Duodenal mucosa (tissue), 2 donors: ENCODE measurements at regions not wholly inside any gene's neighbourhood (a gene's known extent, or its start where the extent isn't known, plus 50 kb on each side); places are given as distances from the start of the nearest gene placed in this dataset.

Experiments used
- H3K27ac ChIP-seq: one replicate; pipeline ENCODE4 v1.7.0; 2013; ENCODE audit warnings: low read depth, low read length
- H3K27me3 ChIP-seq, 2 donors: one replicate each; pipeline ENCODE4 v1.7.0; 2013; ENCODE audit warnings: low read length in 2 of 2, control low read depth in 1 of 2; ENCODE audit not compliant: insufficient read depth in 2 of 2, control insufficient read depth in 1 of 2
- H3K36me3 ChIP-seq, 2 donors: one replicate each; pipeline ENCODE4 v1.7.0; 2013; ENCODE audit warnings: low read length in 2 of 2, control low read depth in 1 of 2; ENCODE audit not compliant: insufficient read depth in 2 of 2, control insufficient read depth in 1 of 2
- H3K4me1 ChIP-seq, 2 donors: one replicate each; pipeline ENCODE4 v1.7.0; 2013; ENCODE audit warnings: low read length in 2 of 2, control low read depth in 1 of 2; ENCODE audit not compliant: insufficient read depth in 2 of 2, control insufficient read depth in 1 of 2
- H3K4me3 ChIP-seq, 2 donors: one replicate each; pipeline ENCODE4 v1.7.0; 2013; ENCODE audit warnings: low read length in 2 of 2, low read depth in 1 of 2
- H3K9ac ChIP-seq, 2 donors: one replicate each; pipeline ENCODE4 v1.7.0; 2013; ENCODE audit warnings: low read length in 2 of 2, low read depth in 1 of 2
- H3K9me3 ChIP-seq, 2 donors: one replicate each; pipeline ENCODE4 v1.7.0; 2013; ENCODE audit warnings: low read length in 2 of 2, control low read depth in 1 of 2; ENCODE audit not compliant: control insufficient read depth in 1 of 2

DNA sequence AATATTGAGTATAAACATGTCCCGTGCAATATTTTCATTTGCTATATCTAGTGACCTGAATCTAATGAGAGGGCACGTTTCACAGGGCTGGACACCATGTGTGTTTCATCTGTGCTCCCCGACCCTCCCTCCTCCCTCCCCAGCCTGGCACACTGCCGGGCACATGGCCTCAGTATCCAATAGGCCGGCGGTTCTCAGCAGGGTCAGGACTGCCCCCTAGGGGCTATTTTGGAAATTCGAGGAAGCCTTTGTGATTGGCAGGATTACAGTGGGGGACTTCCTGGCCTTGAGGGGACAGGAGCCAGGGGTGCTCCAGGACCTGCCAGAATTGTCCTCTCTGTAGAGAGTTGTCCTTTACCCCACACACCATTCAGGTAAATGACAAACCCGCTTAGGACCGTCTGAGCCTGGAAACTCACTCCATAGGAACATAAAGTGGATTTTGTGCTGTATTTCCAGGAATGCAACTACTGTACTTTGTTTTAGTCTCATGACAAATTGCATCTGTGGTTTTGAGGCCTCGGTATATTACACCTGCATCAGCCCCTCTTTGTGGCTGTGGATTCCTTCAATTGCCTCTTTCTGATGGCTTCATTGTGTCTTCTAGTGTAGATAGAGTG, 109.5 kb upstream of the SIM2 start:
- Histone ChIP-seq H3K4me1 (no peaks in the 10 kb centered on the region), H3K4me3 (no peak overlapping the region), H3K9ac (no peak overlapping the region), H3K9me3 (no peaks in the 10 kb centered on the region), H3K36me3 (no peaks in the 10 kb centered on the region), H3K27ac (no peak overlapping the region), H3K27me3 (peaks cover 2 to 7% of the 10 kb centered on the region in 2 donors)

DNA sequence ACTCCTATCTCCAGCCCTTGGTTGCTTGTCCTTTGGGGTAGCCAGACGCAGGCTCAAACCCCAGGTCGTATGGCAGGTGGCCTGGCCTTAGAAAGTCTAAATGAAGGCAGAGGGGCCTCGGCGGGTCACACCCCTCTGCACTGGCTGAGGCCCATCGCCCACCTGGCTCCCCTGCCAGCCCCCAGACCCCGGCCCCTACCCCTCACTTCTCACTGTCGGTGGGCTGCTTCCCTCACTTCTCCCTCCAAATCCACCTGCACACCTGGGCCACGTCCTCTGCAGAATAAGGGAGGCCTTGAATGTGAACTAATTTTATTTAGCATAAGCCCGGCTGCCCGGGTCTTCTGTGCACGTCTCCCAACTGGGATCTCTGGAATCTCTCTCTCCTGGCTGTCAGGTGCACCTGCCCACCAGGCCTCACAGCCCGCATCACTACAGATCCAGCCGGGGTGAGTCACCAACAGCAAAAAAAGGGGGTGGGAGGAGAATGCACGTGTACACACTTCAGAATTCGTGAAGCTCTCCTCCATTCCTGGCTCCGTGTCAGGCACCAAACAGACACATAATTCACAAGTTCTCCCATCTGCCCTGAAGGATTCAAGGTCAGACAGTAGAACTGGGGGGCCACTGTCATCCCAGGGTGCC, 107.5 kb upstream of the SIM2 start:
- H3K9ac ChIP-seq = no peak overlapping the region
- H3K9me3 ChIP-seq = no peaks in the 10 kb centered on the region
- no peaks in the 10 kb centered on the region for H3K36me3 ChIP-seq
- no peaks in the 10 kb centered on the region for H3K4me1 ChIP-seq
- peaks cover 7 to 10% of the 10 kb centered on the region in 2 donors for H3K27me3 ChIP-seq
- no peak overlapping the region for H3K4me3 ChIP-seq
- H3K27ac ChIP-seq = no peak overlapping the region

DNA sequence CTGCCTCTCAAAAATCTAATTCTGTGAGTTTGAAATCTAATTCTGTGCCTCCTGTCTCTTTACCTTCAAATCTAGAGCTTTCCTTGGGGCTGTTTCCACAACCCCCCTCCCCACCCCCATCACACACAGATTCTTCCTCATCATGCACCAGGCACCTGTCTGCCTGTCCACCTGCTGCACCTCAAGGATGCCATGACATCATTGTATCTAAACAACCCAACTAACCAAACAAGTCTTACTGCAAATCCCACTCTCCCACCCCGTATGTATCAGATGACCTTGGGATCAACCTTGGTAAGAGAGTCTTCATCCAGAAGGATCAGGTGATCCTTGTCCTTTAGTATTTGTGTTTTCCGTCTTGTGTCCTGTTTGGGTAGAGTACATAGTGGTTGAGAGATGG, 102.7 kb upstream of the SIM2 start:
- H3K9ac ChIP-seq = no peak overlapping the region
- H3K27me3 ChIP-seq = peaks cover 0 to 16% of the 10 kb centered on the region in 2 donors
- H3K9me3 ChIP-seq = no peaks in the 10 kb centered on the region
- no peaks in the 10 kb centered on the region for H3K4me1 ChIP-seq
- no peak overlapping the region for H3K27ac ChIP-seq
- H3K4me3 ChIP-seq = no peak overlapping the region
- no peaks in the 10 kb centered on the region for H3K36me3 ChIP-seq

DNA sequence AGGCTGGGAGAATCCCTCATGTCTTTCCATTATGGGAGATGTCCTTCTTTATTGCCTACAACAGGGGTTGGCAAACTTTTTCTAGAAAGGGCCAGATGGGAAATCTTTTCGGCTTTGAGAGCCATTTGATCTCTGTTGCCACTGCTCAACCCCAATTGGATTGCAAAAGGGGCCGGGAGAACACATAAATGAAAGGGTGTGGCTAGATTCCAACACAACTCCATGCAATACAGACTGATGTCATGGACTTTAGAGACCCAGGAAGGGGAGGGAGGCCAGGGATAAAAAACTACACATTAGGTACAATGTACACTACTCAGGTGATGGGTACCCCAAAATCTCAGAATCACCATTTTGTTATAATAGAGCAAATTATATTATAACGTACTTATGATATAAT, 97.6 kb upstream of the SIM2 start:
- Histone ChIP-seq H3K27ac (no peak overlapping the region), H3K27me3 (peaks cover 0 to 7% of the 10 kb centered on the region in 2 donors), H3K36me3 (no peaks in the 10 kb centered on the region)

DNA sequence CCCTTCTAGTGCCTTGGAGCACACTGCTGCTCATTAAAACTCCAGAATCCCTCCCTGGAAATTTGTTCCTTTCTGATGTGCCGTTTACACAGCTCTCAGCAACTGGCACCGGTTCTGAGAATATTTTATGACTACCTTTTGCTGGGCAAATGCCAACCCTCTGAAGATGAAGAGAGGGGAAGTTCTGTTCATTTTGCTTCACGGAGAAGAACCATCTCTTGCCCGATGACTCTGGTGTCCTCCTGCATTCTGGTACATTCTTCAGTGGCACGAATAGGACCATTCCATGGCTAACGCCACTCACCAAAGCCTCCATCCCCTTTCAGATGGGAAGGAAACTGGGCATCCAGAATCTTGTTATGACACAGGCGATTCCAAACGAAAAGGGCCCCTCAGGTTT, 96.2 kb upstream of the SIM2 start:
- H3K4me1 ChIP-seq = no peaks in the 10 kb centered on the region
- H3K27ac ChIP-seq = no peak overlapping the region
- H3K9me3 ChIP-seq = no peaks in the 10 kb centered on the region
- H3K36me3 ChIP-seq = no peaks in the 10 kb centered on the region
- no peak overlapping the region for H3K4me3 ChIP-seq
- peaks cover 0 to 5% of the 10 kb centered on the region in 2 donors for H3K27me3 ChIP-seq
- no peak overlapping the region for H3K9ac ChIP-seq

More for the DNA sequence above, 97.6 kb upstream of the SIM2 start:
- H3K9me3 ChIP-seq = no peaks in the 10 kb centered on the region
- H3K4me3 ChIP-seq = no peak overlapping the region
- H3K4me1 ChIP-seq = no peaks in the 10 kb centered on the region
- no peak overlapping the region for H3K9ac ChIP-seq

DNA sequence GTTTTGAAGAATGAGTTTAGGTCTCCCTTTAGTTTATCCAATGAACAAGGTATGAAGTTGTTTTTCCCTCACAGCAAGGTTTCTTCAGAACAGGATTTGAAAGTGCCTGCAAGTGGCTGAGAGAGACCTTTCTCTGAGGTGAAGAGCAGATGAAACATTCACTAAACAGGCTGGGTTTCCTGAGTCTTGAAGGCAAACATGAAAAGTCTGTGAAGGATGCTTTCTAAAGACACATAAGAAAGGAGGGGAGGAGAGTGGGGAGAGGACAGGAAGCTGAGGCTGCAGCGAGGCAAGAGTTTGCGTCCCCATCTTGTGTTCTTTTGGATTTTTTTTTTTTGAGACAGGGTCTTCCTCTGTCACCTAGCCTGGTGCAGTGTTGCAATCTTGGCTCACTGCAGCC, 95.7 kb upstream of the SIM2 start:
- H3K27me3 ChIP-seq = peaks cover 0 to 5% of the 10 kb centered on the region in 2 donors

DNA sequence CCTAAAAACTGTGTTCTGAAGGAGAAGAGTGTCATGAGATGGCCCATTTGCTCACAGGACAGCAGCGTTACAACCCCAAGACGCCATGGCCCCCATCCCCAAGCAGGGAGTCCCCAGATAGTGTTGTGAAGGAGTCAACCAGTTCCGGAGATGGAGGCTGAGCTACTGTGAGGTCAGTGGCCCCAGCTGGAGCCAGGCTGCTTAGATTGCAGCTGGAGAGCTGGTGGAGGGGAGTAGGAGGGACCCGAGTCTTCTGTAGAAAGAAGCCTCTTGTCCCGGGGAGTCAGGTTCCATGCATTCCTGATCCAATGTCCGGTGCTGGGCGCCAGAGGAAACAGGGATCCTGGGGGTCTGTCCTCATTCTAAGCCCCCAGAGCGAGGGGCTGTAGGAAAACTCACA, 93.5 kb upstream of the SIM2 start:
- Histone ChIP-seq H3K36me3 (no peaks in the 10 kb centered on the region), H3K9me3 (peaks cover 0 to 3% of the 10 kb centered on the region in 2 donors), H3K4me3 (no peak overlapping the region), H3K9ac (no peak overlapping the region), H3K27me3 (peaks cover 0 to 5% of the 10 kb centered on the region in 2 donors), H3K4me1 (no peaks in the 10 kb centered on the region), H3K27ac (no peak overlapping the region)

More for the DNA sequence above, 95.7 kb upstream of the SIM2 start:
- Histone ChIP-seq H3K4me1 (no peaks in the 10 kb centered on the region), H3K4me3 (no peak overlapping the region), H3K9me3 (no peaks in the 10 kb centered on the region), H3K36me3 (no peaks in the 10 kb centered on the region), H3K9ac (no peak overlapping the region), H3K27ac (no peak overlapping the region)

DNA sequence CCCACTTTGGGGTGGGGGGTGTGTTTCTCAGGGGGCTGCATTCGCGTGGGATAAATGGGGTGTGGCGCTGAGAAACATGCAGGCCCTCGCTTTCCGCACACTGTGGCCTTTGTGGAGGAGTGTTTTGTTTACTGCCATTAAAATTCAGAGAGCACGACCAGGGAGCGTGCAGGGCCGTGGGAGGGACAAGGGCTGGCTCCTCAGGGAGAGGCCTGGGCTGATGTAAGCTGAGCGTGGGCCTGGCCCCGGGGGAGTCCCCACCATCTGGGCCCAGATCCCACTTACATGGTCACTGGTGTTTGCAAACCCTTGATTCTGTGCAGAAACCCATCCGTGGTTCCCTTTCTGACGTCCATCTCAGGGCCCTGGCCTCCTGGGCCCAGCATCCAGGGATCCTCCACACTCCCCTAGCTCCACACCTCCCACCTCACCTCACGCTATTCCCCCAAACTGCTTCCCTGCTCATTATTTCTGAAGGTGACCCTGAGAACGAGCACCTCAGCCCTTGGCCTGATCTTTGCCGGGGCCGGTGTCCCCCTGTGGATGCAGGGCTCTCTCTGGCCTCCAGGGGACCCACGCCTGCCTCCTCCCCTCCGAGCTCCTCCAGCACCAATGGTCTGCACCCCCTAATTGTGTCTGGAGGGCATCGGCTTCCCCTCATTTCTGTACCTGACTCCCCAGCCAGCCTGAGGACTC, 92.5 kb upstream of the SIM2 start:
- no peak overlapping the region for H3K4me3 ChIP-seq
- no peaks in the 10 kb centered on the region for H3K36me3 ChIP-seq
- H3K27ac ChIP-seq = no peak overlapping the region
- no peaks in the 10 kb centered on the region for H3K4me1 ChIP-seq
- H3K27me3 ChIP-seq = peaks cover 0 to 2% of the 10 kb centered on the region in 2 donors
- H3K9ac ChIP-seq = no peak overlapping the region
- peaks cover 0 to 3% of the 10 kb centered on the region in 2 donors for H3K9me3 ChIP-seq

DNA sequence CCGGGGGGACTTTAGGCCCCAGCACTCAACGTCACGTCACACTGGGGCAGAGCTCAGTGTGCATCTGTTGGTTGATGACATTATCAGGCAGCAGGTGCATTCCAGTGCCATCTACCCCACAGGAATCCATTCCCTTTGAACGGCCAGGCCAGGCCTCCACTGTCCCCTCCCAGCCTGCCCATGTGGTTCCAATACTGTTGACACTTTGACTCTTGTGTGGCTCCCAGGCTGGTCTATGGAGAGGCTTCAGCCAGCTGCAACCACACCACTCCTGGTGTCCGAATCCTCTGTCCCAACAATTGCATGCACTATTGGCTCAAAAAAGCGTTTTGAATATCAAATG, 92.0 kb upstream of the SIM2 start:
- Histone ChIP-seq H3K9me3 (peaks cover 0 to 3% of the 10 kb centered on the region in 2 donors), H3K4me1 (no peaks in the 10 kb centered on the region), H3K27me3 (peaks cover 0 to 3% of the 10 kb centered on the region in 2 donors), H3K4me3 (no peak overlapping the region), H3K9ac (no peak overlapping the region), H3K36me3 (no peaks in the 10 kb centered on the region), H3K27ac (no peak overlapping the region)

DNA sequence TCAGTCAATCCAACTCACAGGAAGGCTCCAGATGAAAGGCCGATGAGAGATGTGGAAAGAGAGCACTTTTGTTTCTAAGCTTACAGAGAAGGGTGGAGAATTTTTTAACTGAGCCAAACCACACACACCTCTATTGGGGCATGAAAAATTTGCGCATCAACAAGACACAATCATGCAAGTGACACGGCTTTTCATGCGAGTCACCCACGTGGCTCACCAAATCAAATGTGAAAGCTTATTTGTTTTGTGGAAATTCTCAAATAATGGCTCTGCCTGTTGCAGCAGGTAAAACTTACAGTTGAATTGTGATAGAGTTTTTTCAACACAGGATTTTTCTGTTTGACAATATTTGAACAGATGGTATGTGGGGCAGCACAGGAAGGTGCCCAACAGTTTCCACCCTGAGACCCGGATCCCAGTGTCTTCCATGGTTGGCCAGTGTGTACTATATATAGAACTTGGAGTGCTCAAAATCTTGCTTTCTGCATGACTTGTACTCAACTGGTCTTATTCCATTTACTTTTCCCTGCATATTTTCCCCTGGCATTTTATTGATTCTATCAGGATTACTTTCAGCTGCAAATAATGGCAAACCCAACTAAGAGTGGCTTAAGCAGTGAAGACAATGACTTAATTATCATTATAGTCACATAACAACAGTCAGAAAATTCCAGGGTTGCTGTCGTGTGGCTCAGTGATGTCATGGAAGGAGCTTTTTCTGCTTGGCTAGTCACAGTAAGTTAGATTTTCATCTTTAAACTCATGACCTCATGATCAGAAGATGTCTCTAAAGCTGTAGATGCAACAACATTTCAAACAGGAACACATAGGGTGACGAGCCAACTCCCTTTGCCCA, 90.6 kb upstream of the SIM2 start:
- Histone ChIP-seq H3K9me3 (peaks cover 0 to 3% of the 10 kb centered on the region in 2 donors), H3K27me3 (peaks cover 0 to 7% of the 10 kb centered on the region in 2 donors), H3K9ac (no peak overlapping the region), H3K27ac (no peak overlapping the region), H3K4me1 (no peaks in the 10 kb centered on the region), H3K4me3 (no peak overlapping the region), H3K36me3 (no peaks in the 10 kb centered on the region)
